Endothelial cell (in vitro differentiated cells): ENCODE measurements at regions not wholly inside any gene's neighbourhood (a gene's known extent, or its start where the extent isn't known, plus 50 kb on each side); places are given as distances from the start of the nearest gene placed in this dataset.

Experiments
- DNase-seq: peaks from one replicate; pipeline ENCODE4 v3.0.0; 2021; ENCODE audit warnings: low spot score
- H3K27ac Mint-ChIP-seq: one replicate; pipeline ENCODE4 v1.8.0; 2021; ENCODE audit warnings: mixed read lengths, inconsistent platforms; ENCODE audit not compliant: unreplicated experiment
- H3K27me3 Mint-ChIP-seq: one replicate; pipeline ENCODE4 v1.8.0; 2021; ENCODE audit warnings: mild to moderate bottlenecking, moderate library complexity, mixed read lengths, inconsistent platforms; ENCODE audit not compliant: unreplicated experiment
- H3K36me3 Mint-ChIP-seq: one replicate; pipeline ENCODE4 v1.8.0; 2021; ENCODE audit warnings: mild to moderate bottlenecking, low read depth, mixed read lengths, inconsistent platforms; ENCODE audit not compliant: unreplicated experiment
- H3K4me1 Mint-ChIP-seq: one replicate; pipeline ENCODE4 v1.8.0; 2021; ENCODE audit warnings: mild to moderate bottlenecking, mixed read lengths, inconsistent platforms; ENCODE audit not compliant: unreplicated experiment
- H3K4me3 Mint-ChIP-seq: one replicate; pipeline ENCODE4 v1.8.0; 2021; ENCODE audit warnings: mild to moderate bottlenecking, mixed read lengths, inconsistent platforms; ENCODE audit not compliant: unreplicated experiment
- H3K9me3 Mint-ChIP-seq: one replicate; pipeline ENCODE4 v1.8.0; 2021; ENCODE audit warnings: mixed read lengths, inconsistent platforms; ENCODE audit not compliant: unreplicated experiment
- TF ChIP-seq, protein P1 (sequence below): fragments of 200-600 bp; sonication (generic); IDR thresholded peaks from one replicate; pipeline ENCODE4 v1.5.0; 2021; ENCODE audit warnings: antibody characterized with exemption; ENCODE audit not compliant: unreplicated experiment

DNA sequence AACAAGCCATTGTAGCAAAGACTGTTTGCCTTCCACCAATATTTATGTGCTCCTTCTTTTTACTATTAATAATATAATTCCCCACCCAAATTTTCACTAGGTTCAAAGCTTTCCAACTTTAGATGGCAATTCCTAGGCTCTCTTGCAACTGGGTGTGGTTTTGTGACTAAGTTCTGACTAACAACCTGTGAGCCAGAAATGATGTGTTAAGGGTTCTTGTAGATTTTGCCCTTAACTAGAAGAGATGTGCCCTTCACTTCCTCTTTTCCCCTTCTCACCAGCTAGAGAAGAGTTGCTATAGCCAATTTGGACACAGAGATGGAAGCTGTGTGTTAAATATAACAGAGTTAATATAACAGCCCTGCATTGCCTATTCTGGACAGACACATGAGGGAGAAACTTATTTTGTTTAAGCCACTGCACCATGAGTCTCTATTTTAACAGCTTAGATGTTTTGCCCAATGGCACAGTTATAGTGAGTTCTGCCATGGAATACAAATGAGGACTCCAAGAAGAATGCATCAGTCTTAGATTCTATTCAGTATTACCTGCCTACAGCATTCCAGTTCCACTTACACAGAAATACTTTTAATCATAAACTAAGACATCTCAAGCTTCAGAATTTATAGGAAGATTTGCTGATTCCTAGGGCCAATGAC is 216.2 kb downstream of the DUSP6 start:
- TF ChIP-seq, protein P1, sequence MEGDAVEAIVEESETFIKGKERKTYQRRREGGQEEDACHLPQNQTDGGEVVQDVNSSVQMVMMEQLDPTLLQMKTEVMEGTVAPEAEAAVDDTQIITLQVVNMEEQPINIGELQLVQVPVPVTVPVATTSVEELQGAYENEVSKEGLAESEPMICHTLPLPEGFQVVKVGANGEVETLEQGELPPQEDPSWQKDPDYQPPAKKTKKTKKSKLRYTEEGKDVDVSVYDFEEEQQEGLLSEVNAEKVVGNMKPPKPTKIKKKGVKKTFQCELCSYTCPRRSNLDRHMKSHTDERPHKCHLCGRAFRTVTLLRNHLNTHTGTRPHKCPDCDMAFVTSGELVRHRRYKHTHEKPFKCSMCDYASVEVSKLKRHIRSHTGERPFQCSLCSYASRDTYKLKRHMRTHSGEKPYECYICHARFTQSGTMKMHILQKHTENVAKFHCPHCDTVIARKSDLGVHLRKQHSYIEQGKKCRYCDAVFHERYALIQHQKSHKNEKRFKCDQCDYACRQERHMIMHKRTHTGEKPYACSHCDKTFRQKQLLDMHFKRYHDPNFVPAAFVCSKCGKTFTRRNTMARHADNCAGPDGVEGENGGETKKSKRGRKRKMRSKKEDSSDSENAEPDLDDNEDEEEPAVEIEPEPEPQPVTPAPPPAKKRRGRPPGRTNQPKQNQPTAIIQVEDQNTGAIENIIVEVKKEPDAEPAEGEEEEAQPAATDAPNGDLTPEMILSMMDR, result no peak
- H3K4me1 Mint-ChIP-seq, result peaks cover 32% of the 10 kb centered on the region
- no peaks in the 10 kb centered on the region for H3K9me3 Mint-ChIP-seq
- no peak for DNase-seq
- H3K4me3 Mint-ChIP-seq, result no peak overlapping the region
- H3K27me3 Mint-ChIP-seq, result no peaks in the 10 kb centered on the region
- no peak overlapping the region for H3K27ac Mint-ChIP-seq
- no peaks in the 10 kb centered on the region for H3K36me3 Mint-ChIP-seq

DNA sequence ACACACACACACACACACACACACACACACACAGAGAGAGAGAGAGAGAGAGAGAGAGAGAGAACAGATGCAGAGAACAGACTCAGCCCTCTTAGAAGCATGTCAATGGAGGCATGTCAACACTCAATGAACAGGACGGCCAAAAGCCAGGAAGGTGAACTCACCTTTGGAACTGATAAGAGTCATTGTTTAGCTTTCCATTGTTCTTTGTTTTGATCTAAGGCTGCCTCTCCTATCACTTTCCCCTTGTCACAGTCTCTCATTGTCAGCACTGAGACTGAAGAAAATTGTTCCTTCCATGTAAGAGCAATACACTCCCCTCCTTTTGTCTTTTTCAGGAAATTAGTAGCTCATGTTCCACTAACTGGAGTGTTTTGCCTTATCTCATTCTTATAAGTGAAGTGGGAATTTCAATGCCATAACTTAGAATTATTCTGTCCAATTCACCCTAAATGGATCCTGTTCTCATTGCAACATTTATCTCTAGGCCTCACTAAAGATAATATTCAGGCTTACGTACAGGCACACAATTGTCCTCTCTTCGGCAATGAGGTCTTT is 218.0 kb downstream of the DUSP6 start:
- TF ChIP-seq, protein P1, result no peak
- Mint-ChIP-seq H3K9me3 (no peaks in the 10 kb centered on the region), H3K27me3 (no peaks in the 10 kb centered on the region), H3K4me3 (no peak overlapping the region), H3K36me3 (no peaks in the 10 kb centered on the region), H3K4me1 (peaks cover 32% of the 10 kb centered on the region), H3K27ac (peak overlapping the region; percentile 73)
- no peak for DNase-seq

DNA sequence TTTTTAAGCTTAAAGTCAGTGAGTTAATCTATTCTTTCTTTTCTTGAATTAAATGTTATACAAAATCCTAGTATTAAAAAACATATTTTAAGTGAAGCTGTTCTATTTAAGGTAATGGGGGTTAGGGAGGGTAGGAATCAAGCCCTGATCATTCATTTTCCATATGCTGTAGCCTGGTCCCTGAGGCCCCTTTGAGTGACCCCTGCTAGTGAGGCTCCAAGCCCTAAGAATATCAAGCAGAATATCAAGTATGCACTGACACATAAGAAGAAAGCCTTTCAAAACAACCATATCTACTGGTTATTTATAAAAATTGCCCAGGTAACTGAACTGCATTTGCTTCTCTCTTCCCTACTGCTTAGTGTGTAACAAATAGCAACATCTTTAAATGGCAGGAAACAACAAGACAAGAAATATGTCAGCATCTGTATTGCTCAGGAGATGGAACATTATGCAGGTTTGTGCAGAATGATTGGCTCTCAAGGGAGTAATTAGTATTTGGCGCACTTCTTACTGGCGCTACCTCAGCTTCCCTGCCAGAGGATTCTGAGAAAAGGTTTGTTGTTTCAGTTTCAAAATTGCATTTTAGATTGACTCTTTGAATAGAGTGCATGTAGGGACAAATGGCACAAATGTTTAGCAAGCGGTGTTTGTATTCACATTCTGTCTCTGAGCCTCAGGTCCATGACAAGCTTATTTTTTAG is 223.0 kb downstream of the DUSP6 start:
- Mint-ChIP-seq H3K9me3 (no peaks in the 10 kb centered on the region), H3K27ac (no peak overlapping the region), H3K4me1 (peaks cover 14% of the 10 kb centered on the region)

DNA sequence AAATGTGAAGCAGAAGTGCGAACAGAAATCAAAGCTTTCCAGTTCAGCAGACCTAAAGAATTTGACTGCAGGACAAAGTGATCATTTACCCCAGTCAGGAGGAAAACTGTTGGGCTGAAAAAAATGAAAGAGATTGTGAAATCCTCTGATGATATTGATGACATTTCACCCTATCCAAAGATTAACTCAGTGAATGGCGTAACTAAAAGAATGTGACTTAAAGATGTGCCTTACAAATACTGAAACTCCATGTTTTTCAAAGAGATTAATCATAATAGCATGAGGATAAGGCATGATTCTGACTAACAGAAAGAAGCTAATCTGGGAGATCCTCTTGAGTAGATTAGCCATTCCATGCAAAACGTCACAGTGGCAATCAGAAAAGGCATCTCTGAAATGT is 225.6 kb downstream of the DUSP6 start:
- no peak for DNase-seq
- H3K9me3 Mint-ChIP-seq, result no peaks in the 10 kb centered on the region
- no peak overlapping the region for H3K4me3 Mint-ChIP-seq
- H3K27ac Mint-ChIP-seq, result no peak overlapping the region
- peaks cover 2% of the 10 kb centered on the region for H3K27me3 Mint-ChIP-seq
- H3K36me3 Mint-ChIP-seq, result no peaks in the 10 kb centered on the region
- TF ChIP-seq, protein P1, result no peak
- no peaks in the 10 kb centered on the region for H3K4me1 Mint-ChIP-seq

More for the DNA sequence above, 223.0 kb downstream of the DUSP6 start:
- TF ChIP-seq, protein P1, result no peak
- Mint-ChIP-seq H3K27me3 (peaks cover 2% of the 10 kb centered on the region), H3K36me3 (no peaks in the 10 kb centered on the region), H3K4me3 (no peak overlapping the region)
- no peak for DNase-seq

DNA sequence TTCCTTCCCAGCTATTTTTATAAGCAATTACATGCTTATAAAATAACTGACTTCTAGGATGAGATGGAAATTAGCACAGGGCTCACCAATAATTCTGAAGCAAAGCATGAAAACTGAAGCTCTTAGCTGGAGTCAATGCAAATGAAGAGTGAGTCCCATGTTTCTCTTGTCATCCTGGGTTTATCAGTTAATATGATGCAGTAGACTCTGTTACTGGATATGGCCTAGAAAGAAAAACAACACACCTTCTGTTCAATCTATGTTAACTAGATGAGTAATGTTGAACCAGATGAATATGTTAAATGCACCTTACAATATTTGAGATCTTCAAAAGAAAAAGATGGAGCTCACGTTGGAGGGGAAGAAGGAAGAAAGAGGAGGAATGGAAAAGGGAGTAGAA is 229.4 kb downstream of the DUSP6 start:
- Mint-ChIP-seq H3K36me3 (no peaks in the 10 kb centered on the region), H3K9me3 (no peaks in the 10 kb centered on the region), H3K27ac (no peak overlapping the region), H3K27me3 (no peaks in the 10 kb centered on the region), H3K4me3 (no peak overlapping the region), H3K4me1 (peaks cover 8% of the 10 kb centered on the region)
- TF ChIP-seq, protein P1, result no peak
- DNase-seq, result no peak
